Activated T-helper 1 cell treated with Interleukin-2 at 50 U/mL for 16 hours (primary cell): ENCODE measurements at regions not wholly inside any gene's neighbourhood (a gene's known extent, or its start where the extent isn't known, plus 50 kb on each side); places are given as distances from the start of the nearest gene placed in this dataset.

Experiments used
- DNase-seq: peaks from one replicate; pipeline ENCODE4 v3.0.0-alpha.2; 2020; ENCODE audit warnings: low read depth

- no peak for DNase-seq
Observed at GRCh38 chr5:124263680-124264491, 482.6 kb downstream of the ZNF608 start.

GRCh38 chr5:124262991-124263571, 483.4 kb downstream of the ZNF608 start:
- DNase-seq, result no peak

GRCh38 chr5:124262470-124262869, 484.0 kb downstream of the ZNF608 start:
- no peak for DNase-seq

- no peak for DNase-seq
Observed at GRCh38 chr5:124261848-124262247, 484.6 kb downstream of the ZNF608 start.

- DNase-seq, result no peak
Observed at GRCh38 chr5:124260921-124261515, 485.4 kb downstream of the ZNF608 start.

GRCh38 chr5:124259017-124259416, 487.4 kb downstream of the ZNF608 start:
- DNase-seq, result no peak

GRCh38 chr5:124257048-124257447, 489.4 kb downstream of the ZNF608 start:
- DNase-seq, result no peak

GRCh38 chr5:124253203-124253810, 493.1 kb downstream of the ZNF608 start:
- DNase-seq, result no peak

- DNase-seq, result no peak
Observed at GRCh38 chr5:124252747-124253146, 493.7 kb downstream of the ZNF608 start.

- no peak for DNase-seq
Observed at GRCh38 chr5:124252191-124252638, 494.2 kb downstream of the ZNF608 start.

GRCh38 chr5:124245276-124245675, 501.2 kb downstream of the ZNF608 start:
- no peak for DNase-seq

GRCh38 chr5:124240732-124241131, 505.7 kb downstream of the ZNF608 start:
- DNase-seq, result no peak

GRCh38 chr5:124239572-124239971, 506.9 kb downstream of the ZNF608 start:
- DNase-seq, result no peak

GRCh38 chr5:124238350-124238749, 508.1 kb downstream of the ZNF608 start:
- DNase-seq, result no peak

- DNase-seq, result no peak
Observed at GRCh38 chr5:124237206-124237695, 509.2 kb downstream of the ZNF608 start.

- DNase-seq, result no peak
Observed at GRCh38 chr5:124236361-124237205, 509.9 kb downstream of the ZNF608 start.

GRCh38 chr5:124235576-124235975, 510.9 kb downstream of the ZNF608 start:
- no peak for DNase-seq

- no peak for DNase-seq
Observed at GRCh38 chr5:124234770-124235562, 511.5 kb downstream of the ZNF608 start.

- no peak for DNase-seq
Observed at GRCh38 chr5:124234022-124234769, 512.2 kb downstream of the ZNF608 start.

- DNase-seq, result no peak
Observed at GRCh38 chr5:124232515-124232914, 513.9 kb downstream of the ZNF608 start.
